ENCODE measurements at regions not wholly inside any gene's neighbourhood (a gene's known extent, or its start where the extent isn't known, plus 50 kb on each side); places are given as distances from the start of the nearest gene placed in this dataset.
A peak's percentile ranks its signal among the peaks of the same experiment; 100 is the strongest.
"Not testable (repeated sequence)": the region's sequence is repeated elsewhere in the genome, so short reads cannot be mapped to it uniquely, and the experiment has no call there.

DNA sequence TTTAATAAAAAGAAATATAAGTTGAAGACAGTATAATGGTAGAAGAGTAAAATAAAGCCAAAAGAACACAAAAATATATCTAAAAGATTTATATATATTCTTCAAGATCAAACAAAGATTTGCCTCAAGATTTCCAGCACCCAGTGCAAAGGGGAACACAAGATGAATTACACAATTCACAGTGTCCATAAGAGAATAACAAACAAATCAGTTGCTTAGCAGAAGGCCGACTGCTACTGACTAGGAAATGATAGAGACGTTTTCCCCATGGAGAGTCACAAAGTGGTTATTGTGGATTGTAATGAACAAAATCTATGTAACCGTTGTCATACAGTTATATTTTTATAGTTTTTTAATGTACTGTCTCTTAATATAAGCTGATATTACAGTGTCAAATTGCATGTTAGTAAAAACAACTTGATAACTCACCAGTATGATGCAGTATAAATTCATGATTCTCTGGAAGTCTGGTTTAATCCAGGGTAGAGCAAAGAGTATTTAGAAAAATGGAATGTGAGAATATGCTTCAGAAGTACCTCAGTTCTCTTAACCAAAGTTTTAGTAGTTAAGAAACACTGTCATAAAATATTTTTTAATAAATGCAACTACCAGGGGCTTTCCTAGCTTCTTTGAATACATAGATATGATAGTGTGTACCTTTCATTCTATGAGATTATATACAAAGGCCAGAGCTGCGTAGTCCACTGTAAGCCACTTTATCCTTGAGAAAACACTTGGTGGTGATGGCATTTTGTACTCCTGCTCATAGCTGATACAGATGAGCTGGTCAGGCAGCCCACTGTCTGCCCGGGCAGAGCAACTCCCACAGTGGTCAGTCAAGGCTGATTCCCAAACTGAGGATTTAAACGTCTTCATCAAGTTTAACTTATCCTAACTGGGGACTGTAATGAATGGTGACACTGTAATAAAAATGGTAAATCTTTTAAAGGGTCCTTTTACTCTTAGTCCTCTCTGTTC lies 180.5 kb upstream of the DTNA start:
- DNase-seq = no peak

- DNase-seq = no peak
Measured at GRCh38 chr18:34531110-34531509, 179.0 kb upstream of the DTNA start.

GRCh38 chr18:34534642-34535041 lies 175.5 kb upstream of the DTNA start:
- not testable (repeated sequence) for DNase-seq

DNA sequence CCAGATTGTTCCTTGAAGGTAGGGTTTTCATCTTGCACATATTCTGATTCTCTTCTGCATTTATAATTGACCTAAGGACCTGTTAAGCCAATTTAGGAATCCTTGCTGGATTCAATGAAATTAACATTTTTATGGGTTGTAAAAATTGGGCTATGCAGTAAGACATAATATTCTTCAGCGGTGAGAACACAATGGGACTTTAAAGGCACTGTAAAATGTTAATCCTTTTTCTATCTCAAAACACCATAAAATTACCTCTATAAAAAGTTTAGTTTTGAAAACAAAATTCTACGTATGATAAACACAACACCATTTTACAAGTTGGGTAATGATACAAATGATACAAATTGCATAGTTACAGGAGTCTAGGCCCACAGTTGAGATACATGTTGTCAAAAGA lies 169.2 kb upstream of the DTNA start:
- DNase-seq = no peak

DNA sequence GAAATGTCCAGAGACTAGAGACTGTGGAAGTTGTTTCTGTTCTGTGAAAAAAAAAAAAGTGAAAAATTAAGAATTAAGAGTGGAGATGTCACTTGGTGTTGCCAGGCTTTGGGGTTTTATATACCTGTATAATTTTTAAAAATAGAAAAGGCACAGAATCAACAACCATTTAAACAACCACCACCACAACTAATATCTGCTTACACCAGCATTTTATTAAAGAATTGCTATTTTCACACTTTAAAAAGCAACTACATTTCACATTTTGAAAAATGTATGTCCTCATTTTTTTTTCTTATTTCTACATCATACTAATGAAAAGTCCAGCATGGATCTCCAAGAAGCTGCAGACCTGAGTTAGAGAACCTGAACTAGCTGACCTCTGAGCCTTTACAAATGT lies 167.5 kb upstream of the DTNA start:
- DNase-seq = no peak

GRCh38 chr18:34543356-34543755 lies 166.7 kb upstream of the DTNA start:
- DNase-seq = no peak

DNA sequence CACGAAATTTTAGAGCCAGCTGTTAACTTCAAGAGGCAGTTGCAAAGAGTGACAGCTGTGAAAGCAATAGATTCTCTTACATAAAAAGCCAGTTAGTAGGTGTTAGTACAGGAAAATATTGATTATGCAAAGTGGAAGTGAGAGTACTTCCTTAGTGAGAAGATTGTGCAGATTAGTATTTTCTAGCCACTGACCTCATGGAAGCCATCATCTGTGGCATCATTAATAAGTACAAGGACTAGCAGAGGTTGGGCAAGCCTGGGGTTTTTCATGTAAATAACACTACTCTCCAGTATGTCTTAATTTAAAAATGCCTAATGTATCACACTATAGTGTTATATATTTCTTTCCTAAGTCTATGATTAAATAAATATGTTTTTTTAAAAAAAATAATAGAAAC lies 166.2 kb upstream of the DTNA start:
- no peak for DNase-seq

DNA sequence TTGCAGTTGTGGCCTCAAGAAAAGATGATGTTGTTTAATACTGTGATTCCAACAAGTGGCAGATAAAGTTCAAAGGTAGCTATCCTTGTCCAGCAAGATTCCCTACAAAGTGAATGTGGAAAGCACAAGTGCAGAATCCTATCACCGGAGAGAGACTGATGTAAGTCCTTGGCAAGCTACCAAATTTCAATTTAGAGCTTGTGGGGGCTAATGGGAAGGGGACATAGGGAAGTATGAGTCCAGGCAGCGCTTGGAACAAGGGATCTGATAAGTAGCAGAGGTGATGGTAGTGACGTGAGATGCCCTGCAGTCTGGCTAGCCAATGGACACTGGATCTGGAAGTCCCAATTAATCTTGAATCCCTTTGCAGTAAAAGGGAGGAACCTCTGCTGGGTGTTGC lies 165.2 kb upstream of the DTNA start:
- no peak for DNase-seq

- DNase-seq = no peak
Measured at GRCh38 chr18:34548120-34548972, 161.8 kb upstream of the DTNA start.

DNA sequence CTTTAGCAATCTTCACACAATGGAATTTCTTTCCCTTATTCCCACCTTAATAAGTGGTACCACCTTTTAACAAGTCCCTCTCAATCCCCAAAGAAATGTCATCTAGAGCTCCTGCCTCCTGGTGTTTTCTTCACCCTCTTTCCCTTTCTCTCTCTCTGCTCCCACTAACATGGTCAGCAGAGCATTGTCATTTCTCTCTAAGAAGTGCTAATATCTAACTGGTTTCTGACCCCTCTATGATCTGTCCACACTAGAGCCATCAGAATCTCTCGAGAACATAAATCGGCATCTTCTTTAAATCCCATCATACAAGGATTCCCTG lies 161.2 kb upstream of the DTNA start:
- DNase-seq = no peak

GRCh38 chr18:34549367-34549766 lies 160.7 kb upstream of the DTNA start:
- DNase-seq = no peak

DNA sequence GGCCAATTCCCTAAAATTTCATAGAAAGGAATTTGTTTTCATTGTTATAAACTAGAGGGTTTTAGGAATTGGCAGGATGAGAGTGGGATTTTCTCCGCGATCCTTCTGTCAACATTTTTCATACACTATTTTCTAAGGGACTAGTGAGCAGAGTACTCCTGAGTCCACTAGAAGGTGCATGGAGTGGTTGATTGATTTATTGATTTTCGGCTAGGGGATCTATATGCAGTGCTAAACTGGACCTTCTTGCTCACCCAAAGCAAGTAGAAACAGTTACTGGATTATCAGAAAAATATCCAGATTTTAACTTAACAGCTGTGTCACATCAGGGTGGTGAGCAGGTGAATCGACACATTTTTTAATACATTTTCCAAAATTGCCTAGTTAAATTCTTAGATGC lies 159.9 kb upstream of the DTNA start:
- no peak for DNase-seq

GRCh38 chr18:34550902-34551301 lies 159.2 kb upstream of the DTNA start:
- no peak for DNase-seq

DNA sequence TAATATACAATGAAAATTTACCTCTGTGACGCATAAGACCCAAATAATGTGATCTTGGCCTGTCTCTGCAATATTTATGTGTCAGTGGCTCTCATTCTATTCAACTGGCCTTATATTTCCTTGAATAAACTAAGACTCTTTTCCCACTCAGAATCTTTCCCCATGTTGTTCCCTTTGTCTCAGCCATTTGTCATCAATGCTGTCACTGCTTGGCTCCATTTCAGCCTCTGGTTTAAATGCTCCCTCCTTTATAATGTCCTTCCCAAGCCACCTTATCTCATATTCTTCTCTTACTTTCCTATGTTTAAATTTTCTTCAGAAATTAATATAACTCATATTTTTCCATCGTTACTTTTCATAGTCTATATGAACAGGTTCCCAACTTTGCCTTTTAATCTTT lies 158.3 kb upstream of the DTNA start:
- DNase-seq = no peak

DNA sequence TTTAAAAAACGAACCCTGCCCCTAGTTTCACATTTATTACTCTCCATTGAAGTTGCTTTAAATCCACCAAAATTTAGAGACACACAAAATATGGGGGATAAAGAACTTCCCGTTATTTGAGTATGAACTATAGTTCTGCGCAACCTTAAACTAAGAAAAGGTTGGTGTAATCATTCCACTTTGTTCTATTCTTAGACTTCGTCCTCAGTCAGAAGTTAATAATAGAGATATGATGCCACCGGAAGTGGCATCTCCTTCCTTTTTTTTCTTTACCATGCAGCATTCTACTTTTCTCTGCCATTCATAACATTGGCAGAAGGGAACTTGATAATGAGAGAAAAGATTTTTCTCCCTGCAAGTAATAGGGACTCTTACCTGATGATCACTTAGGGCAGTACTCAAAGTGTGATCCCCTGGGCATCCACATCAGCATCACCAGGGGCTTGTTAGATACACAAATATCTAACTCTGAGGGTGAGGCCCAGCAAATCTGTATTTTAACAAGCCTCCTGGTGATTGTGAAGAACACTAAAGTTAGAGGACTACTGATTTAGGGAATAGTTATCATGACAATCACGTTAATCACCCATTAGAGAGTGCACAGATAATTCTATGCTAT lies 147.7 kb upstream of the DTNA start:
- DNase-seq = no peak

DNA sequence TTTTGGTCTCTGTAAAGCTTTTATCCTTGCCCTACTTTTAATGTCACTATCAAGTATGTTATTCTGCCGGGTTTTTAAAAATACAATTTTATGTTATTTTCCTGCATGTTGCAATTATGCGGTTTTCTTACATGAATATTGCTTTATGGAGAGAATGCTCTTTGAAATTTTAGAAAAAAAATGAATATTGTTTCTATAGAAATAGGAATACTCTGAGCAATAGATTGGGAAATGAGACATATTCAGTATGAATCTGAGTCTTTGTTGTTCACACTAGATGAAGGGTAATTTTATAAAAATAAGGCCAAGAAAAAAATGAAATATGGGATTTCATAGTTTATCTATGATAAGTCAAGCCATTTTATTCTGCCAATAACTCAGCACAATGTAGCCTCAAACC lies 142.2 kb upstream of the DTNA start:
- no peak for DNase-seq

DNA sequence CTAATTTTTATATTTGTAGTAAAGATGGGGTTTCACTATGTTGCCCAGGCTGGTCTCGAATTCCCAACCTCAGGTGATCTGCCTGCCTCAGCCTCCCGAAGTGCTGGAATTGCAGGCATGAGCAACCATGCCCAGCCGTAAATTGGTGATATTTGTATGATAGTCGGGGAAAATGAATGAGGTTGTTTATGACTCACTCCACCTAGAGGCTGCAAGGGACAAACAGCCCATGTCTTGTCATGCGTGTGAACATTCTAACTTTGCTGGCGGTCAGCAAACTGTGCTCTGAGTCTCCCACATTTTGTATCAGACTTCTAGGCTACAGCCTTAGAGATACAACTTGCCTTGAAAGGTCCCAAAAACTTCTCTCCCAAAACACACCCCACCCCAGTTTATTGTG lies 133.5 kb upstream of the DTNA start:
- no peak for DNase-seq

DNA sequence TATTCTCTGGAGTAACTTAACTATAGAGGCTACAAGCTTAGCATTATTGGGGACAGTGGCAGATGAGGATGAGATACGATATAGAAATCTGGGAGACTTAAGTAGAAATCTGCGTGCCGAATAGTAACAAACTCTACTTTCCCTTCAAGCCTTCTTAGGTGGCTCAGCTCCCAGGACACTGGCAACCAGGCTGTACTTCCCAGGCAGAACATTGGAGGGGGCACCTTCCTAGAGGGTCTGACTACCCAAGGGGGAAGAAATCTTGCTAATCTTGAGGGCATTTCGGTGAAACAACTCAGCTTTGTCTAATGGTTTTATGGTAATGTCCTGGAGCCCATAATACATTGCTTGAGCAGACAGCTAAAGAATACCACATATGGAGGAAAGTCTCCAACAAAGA lies 126.2 kb upstream of the DTNA start:
- no peak for DNase-seq

DNA sequence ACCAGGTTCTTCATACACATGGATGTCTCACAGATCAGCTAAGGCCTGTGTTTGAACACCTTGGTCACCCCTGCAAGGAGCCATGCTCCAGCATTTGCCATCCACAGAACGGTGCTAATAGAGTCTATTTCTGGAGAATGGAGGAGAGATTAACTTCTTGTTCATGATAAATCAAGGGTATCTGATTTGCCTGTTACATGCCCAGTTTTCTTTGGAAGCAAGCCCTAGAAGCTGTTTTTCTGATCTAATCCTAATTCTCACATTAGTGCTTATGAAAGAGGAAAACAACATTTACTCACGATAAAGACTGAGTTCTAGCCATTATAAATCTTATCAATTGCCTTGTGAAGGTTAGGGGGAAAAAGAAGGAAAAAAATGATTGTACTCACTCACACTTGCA lies 119.6 kb upstream of the DTNA start:
- DNase-seq = no peak

DNA sequence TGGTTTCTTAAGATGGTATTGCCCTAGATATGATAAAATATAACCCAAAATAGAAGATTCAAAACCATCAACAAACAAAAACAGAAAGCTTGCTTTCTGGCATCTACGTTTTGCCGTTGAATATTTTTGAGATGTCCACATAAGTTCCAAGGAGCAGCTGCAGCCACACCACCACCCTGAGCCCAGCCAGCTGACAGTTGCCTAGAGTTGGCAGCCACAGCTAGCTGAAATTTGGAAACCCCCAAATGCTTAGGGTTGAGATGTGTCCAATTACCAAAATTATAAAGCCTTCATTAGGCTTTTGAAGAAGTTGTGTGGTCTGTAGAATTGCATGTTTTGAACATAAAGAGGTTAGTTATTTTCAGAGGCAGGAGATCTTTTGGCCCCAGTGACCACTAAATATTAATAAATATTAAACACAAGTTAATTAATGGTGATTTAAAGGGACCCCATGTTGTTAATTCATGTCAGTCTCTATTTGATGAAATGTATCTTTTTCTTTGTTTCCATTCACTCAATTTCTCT lies 118.1 kb upstream of the DTNA start:
- no peak for DNase-seq

- no peak for DNase-seq
Measured at GRCh38 chr18:34592481-34592880, 117.6 kb upstream of the DTNA start.

- DNase-seq = peak; percentile 80
Measured at GRCh38 chr18:34592961-34593382, 117.1 kb upstream of the DTNA start.

DNA sequence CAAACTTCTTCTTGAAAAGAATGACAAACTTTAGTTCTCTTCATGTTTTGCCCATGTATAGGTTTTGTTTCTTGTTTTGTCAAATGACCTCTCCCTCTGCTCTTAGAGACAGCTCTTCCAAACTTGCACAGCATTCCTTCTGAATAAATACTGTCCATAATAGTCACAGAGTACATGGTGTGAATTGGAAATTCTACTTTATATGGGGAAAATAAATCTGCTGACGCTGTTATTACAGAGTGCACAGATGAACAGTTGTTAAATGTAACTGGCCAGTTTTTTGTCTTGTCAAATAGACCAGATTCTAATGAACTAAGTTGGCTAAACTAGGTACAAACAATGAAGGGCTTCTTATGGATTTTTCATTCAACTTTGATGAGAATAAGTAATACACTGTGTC lies 115.8 kb upstream of the DTNA start:
- no peak for DNase-seq
